NCI-H226 (cell line): ENCODE measurements at regions not wholly inside any gene's neighbourhood (a gene's known extent, or its start where the extent isn't known, plus 50 kb on each side); places are given as distances from the start of the nearest gene placed in this dataset.

Experiments used
- DNase-seq: peaks from one replicate; pipeline ENCODE4 v3.0.0-alpha.2; 2015

DNA sequence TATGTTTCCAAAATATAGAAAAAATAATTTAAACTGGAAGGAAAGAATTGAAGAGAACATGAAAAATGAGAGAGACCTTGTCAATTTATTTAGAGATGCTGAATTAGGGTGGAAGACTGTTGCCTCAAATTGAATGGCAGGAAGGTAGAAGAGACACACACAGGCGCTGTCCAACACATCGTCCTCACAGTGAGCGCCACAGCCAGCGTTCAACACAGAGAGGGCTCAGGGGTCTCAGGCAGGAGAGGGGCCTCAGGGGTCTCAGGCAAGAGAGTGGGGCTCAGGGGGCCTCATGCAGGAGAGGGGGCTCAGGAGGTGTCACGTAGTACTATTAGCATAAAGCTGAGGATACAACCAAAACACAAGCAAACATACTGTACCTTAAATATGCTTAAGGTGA lies 65.7 kb downstream of the TMEM18 start:
- no peak for DNase-seq

DNA sequence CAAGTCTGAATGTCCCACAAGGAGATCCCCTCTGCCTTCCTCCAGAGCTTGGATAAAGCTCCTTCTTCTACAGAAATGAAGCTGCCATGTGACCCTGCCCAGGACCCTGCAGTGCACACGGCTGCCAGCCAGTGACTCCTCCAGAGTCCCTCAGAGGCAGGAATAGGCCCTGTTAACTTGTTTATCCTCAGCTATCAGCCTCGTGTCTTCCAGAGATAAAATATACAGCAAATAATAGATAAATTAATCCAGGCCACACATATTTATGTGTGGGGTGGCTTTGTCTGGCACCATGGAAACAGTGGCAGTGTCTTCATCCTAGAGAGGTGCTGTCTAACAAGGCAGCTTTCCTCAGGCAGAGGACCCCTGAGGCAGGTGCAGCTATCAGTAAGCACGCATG lies 66.7 kb downstream of the TMEM18 start:
- DNase-seq, result no peak

DNA sequence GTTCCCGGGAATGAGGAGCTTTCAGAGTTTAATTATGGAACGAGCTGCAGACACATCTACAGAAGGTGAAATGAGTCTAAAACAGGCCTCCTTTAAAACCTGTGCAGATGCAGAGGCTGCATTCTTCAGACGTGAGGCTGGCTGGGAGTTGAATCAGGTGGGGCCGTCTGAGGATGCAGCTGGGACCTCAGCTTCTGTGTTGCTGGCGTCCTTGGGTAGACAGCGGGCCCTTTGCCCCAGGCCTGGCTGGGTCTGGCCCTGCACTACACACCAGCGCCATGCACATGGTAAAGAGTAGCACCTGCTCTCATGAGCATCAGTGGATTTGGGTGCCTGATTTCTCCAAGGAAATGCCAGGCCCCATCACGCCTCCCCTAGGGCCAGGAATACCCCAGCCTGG lies 67.3 kb downstream of the TMEM18 start:
- no peak for DNase-seq

DNA sequence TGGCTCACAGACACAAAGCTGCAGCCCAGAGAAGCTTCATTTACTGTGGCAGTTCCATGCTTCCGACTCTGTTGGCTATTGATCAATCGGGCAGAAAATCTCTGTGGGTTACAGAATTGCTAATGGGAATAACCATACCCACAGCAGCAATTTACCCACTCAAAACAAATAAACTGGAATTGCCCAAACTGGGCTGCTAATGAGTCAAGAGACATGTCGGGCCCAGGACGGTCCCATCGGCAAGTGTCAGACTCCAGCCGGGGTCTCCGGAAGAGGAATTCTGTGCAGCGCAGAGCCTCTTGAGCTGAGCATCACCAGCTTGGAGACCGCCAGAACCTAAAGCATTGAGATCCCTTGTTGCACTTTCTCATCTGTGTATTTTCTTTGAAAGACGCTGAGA lies 67.8 kb downstream of the TMEM18 start:
- DNase-seq, result no peak

DNA sequence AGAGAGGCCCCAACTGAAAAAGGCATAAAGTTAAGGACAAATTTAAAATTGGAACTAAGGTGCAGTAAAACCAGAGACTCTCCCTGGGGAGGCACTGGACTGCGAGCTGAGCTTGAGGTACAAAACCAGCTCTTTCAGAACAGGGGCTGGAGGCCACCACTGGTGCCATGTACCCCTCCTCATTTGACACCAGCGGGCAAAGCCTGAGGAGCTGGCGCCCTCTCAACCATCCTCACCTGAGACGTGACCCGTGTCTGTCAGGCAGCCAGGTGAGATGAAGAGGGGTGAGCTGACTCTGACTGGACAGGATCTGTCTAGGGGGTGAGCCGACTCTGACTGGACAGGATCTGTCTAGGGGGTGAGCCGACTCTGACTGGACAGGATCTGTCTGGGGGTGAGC lies 68.5 kb downstream of the TMEM18 start:
- DNase-seq, result no peak

DNA sequence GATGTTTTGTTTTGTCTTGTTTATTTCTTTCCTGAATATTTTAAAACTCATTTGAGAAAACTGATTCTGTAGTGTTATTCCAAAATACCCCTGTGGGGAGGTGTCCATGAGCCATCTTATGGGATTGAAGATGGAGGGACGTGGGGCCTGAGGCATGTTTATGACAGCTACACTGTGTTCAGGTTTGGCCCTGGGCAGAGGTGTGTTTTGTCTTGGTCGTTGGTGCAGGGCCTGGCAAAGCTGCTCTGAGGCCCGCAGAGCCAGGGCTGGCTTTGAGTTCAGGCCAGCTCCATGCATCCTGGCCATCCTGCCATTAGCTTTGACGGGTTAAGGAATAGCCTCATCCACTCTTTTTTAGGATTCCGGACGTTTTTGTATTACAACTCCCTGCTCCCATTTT lies 68.9 kb downstream of the TMEM18 start:
- no peak for DNase-seq

DNA sequence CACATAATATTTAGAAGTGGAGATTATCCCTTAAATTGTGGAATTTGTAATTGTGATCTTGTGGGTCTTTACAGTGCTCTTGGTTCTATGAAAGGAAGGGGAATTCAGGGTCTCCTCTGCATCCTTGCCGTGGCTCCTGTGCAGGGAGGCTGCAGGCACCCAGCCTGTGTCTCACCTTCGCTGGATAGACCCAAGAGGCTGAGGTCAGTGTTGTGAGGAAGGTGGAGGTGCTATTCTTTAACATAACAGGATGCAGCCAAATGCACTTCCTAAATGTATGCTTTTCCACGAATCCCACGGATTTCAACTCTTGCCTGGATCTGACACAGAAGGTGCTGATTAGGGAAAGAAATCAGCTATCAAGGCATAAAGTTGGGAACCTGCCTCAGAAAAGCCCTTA lies 69.5 kb downstream of the TMEM18 start:
- DNase-seq, result no peak

DNA sequence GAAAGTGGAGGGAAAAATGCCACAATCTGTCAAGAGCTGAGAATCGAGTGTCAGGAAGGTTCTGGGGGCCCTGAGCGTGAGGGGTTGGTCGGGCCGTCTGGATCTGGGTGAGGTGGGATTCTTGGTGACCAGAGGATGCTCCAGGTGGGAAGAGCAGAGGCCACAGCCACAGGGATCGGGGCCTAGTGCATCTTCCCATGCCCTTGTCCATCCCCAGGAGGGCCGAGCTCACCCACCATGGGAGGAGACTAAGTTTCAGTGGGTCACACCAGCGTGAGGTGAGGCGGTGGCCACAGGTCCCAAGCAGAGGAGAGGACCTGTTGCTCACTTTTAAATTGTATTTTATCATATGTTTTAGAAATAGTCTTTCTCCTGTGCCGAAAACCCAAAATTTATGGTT lies 70.0 kb downstream of the TMEM18 start:
- no peak for DNase-seq

DNA sequence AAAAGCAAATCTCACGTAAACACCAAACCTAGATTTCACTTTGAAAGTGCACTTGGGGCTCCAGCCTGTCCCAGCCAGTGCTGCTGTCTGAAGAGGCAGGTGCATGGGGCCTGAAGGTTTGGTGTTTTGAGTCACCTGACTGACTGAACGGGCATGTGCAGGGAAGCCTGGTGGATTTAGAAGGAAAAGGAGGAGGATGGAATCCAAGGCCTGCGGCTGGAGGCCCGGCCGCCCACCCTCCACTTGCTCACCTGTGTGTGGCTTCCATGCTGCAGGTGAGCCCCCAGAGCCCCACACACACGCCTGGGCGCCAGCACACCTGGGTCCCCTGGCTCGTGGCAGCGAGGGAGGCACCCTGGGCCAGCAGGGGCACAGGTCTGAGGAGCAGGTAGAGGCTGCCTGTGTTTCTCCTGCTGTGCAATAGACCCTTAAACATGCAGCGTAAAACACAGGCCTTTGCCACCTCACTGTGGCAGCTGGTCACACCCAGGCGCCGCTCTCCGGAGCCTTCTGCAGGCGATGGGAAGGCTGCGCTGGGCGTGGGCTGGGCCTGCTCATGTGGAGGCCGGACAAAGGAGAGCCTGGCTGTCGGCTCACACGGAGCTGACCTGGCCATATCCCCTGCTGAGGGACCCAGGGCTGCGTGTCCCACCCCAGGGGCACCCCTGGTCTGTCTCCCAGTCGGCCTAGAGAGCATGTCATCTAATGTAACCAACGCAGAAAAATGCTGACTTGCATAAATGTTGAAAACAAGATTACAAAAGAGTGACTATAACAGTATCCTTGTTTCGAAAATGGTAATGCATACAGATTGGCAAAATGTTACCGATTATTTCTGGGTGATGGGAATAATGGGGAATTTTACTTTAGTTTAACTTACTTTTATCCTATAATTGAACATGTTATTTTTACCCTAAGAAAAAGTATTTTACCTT lies 71.3 kb downstream of the TMEM18 start:
- no peak for DNase-seq

DNA sequence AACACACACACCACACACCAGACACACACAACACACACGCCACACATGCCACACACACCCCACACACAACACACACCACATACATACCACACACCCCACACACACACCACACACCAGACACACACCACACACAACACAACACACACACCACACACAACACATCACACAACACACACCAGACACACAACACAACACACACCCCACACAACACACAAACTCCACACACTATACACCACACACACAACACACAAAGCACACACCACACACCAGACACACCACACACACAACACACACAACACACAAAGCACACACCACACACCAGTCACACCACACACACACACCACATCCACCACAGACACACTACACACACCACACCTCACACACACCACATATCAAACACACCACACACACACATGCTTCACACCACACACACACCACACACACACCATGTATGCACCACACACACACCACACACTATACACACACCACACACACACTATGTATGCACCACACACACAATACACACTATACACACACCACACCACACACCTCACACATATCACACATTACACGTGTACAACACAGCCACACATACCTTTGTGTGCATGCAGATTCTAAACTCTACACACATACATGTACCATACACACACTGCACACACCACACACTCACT lies 72.2 kb downstream of the TMEM18 start:
- no peak for DNase-seq

DNA sequence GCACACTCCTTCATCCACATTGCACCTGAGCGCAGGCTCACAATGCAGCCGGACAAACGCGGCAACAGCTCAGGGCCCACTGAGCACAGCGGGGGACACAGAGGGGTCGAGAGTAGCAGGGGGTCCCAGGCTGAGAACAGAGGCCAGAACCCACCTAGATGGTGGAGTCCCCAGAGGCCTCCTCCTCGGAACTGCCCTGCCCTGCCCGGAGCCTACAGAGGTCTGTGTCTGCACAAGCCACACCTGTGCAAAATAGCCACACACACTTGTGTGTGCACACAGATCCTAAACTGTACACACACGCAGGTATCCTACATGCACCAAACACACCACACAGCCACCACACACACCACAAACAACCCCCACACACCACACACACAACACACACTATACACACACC lies 72.8 kb downstream of the TMEM18 start:
- no peak for DNase-seq

DNA sequence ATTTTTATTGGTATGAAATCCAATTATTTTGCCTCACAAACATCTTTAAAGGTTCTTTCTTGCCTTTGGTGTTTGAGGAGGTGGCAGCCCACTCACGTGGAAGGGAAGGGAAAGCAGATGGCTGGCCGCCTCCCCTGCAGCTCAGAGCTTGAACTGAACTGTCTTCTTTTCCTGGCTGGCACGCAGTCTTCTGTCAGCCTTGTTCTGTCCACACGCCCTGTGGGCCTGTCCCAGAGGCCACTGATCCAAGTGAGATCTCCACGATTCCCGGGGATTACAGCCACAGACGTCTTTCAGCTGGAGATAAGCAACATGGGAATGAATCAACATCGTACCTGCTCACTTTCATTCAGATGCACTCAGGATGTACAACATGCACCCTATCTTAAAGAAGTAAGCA lies 73.3 kb downstream of the TMEM18 start:
- DNase-seq, result no peak

DNA sequence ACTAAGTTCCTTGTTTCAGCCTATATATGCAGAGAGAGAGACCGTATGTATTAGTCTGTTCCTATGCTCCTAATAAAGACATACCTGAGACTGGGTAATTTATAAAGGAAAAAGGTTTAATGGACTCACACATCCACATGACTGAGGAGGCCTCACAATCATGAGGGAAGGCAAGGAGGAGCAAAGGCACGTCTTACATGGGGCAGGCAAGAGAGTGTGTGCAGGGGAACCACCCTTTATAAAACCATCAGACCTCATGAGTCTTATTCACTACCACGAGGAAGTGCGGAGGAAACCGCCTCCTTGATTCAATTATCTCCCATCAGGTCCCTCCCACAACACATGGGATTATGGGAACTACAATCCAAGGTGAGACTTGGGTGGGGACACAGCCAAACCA lies 73.8 kb downstream of the TMEM18 start:
- no peak for DNase-seq

DNA sequence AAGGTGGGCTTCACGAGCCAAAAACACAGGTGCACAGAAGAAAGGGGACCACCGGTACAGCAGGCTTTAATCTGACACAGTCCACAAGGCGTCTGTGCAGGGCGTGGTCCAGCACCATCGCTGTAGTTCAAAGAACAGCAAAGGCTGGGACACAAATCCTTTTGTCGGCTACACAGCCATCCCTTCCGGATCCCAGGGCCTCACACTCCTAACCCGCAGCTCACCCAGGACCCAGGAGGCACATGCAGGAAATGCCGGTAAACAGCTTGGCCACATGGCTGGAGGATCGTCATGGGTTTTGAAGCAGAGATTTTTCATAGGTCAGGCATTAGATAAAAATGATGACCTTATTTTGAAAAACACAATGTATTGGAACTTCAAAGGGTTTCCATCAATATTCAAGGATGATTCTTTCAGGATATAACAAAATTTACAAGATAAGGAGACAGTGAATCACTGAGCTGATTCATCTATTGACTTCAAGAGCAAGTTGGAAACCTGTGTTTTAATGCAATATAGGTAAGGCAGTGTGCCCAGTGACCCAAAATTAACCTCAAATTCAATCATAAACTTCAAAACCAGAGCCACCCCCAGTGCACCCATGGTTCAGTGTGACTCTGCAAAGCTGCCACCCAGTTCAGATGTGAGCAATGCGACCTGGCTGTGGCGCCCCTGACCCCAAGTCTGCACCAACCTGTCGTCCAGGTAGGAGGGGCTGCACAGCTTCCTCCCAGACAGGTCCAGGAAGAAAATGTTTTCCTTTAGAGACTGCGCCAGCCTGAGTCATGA lies 74.4 kb downstream of the TMEM18 start:
- DNase-seq, result no peak

DNA sequence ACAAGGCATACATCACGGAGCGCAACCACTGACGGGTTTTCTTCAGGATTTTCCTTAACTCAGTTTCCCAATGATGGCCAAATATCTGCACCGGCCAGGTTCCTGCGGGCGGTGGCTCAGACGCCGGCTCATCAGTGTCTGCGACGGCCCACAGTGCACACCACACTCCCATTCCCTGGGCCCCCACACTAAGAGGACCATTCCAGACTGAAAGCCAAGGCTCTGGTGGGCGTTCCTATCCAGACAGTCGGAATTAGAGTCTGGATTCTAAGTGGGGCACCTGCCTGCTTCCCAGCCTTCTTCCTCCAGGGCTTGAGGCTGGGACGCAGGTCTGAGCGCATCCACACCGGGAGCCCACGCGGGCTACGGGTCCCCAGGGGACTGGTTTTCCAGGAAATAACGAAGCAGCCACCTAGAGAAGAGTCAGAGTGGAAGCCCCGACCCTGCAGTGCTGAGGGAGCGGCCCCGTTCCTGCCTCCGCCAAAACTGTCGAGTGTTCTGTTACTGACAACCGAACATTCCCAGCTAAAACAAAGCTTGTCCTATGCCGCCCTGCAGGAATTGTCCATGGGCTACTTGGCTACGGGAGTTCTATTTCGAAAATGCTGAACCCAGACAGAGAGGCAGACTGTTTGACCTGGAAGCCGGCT lies 75.3 kb downstream of the TMEM18 start:
- no peak for DNase-seq

DNA sequence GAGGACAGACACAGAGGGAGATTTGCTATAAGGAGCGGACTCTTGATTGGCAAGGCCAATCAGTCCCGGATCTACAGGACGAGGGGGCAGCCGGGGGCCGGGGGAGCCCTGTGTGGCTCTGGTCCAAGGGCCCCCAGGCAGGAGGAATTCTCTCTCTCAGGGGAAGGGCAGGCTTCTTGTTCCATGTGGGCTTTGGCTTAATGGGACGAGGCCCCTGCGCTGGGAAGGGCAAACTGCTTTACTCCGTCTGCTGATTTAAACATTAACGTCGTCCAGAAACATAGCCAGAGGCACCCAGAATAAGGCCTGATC lies 75.9 kb downstream of the TMEM18 start:
- DNase-seq, result no peak

DNA sequence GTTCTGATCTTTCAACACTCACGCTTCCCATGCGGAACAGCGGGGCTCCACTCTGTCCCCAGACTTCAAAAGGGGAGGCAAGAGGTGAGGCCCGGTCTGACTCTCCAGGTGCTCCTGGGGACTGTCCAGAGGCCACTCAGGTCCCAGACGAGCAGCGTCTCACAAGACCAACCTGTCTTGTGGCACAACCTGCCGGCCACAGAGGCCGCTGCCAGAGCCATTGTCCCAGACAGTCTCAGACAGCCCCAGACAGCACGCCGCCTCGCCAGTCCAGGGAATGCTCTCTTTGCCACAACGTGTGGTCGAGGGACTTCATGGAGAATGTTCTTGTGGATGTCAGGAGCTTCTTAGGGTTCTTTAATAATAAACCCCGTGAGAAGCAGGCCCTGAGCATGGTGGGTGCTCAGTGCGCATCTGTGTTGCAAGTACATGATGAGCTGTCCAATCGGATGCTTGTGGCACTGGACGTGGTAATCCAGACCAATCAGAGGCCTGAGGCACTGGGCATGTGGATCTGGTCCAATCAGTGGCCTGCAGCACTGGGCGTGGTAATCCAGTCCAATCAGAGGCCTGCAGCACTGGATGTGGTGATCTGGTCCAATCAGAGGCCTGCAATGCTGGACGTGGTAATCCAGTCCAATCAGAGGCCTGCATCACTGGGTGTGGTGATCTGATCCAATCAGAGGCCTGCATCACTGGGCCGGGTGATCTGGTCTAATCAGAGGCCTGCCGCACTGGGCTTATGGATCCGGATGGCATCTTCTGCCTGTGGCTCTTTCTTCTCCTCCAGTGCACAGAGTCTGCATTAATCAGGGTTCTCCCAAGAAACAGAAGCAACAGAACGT lies 76.4 kb downstream of the TMEM18 start:
- DNase-seq, result no peak

DNA sequence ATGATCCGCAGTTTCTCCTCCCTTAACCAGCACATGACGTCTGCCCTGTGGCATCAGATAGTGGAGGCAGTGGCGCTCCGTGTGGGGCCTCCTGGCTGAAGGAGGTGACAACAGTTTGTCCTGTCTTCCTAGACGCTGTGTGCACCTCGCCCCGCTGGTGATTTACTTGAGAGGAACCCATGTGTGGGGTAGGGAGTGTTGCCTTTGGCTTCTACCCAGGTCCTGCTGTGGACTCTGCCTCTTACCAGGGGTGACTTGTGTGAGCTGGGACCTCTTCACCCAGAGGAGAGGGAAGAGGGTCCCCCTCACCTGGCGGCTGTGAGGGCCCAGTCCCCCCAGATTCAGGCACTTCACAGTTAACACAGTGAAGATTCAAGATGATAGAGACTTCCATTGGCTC lies 77.6 kb downstream of the TMEM18 start:
- DNase-seq, result no peak

DNA sequence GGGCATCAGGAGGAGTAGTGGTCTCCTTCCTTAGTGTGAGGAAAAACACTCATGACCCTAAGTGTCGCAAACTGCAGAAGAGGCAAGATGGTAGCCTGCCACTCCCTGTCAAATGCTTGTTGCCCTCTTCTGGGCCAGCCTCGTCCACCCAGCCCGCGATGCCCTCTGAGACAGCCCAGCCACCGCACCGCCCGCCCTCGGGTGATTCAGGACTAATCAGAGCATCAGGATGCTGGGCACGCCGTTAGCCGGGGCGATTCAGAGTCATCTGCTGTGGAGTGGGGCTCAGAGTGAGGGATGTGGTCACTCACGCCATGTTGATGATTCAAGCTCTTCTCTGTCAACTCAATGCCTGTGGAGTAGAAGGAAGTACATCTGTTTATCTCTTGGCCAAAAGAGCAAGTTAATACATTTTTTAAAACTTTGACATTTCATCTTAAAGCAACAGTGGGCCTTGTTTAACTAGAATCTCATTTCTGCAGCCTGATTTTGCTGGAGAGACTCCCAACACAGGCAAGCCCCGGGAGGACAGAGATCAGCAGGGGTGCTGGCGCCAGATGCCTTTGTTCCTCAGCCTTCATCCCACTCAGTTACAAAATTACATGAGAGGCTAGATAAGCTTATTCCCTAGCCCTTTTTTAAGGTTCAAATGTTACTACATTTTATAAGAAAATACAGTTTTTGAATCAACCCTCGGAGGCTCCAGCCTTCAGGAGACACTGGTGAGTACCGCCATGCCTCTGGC lies 79.0 kb downstream of the TMEM18 start:
- DNase-seq, result no peak

DNA sequence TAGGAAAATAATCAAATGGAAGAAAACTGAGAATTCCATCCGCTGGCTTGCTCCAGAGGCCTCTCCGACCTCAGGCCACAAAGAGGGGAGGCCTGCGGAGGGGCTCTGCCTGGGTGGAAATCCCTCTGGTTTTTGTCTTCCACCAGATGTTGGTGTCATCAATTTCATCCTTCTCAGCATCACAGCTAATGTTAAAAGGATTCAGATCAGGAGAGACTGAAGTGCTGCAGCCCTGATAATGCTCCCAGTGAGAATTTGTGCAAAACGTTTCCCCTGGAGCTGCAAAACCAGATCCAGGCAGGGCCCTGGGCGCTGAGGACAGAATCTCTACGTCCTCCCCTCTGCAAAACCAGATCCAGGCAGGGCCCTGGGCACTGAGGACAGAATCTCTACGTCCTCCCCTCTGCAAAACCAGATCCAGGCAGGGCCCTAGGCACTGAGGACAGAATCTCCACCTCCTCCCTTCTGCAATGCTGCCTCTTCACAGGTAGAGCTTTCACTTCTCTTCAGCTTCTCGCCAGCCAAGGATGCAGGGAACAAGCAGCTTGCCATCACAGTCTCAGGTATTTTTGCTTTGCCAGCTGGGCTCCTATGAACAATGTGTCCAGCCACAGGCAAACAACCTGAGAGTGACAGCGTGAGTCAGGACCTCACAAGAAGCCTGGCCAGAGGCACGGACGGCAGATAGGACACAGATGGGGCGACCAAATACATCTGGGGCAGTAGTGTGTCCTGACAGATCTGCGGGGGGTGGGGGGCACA lies 81.2 kb downstream of the TMEM18 start:
- no peak for DNase-seq
